ENCODE measurements at regions not wholly inside any gene's neighbourhood (a gene's known extent, or its start where the extent isn't known, plus 50 kb on each side); places are given as distances from the start of the nearest gene placed in this dataset.
"Not testable (repeated sequence)": the region's sequence is repeated elsewhere in the genome, so short reads cannot be mapped to it uniquely, and the experiment has no call there.

DNA sequence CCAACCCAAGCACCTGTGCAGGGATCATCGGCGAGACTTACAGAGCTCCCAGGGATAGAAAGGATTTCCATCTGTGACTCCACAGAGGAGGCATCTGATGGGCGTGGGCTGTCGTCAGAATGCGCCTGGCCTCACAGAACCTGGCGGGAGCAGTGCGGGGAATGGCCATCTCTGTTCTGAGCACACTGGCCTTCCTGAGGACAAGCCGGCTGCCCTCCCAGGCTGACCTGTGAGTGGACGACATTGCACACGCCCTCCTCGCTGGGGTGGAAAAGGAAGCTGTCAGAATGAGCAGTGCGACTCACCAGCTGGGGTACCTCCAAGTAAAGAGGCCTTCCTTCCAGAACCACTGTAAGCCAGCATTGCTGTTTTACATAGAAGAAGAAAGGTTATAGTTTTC, 234.6 kb upstream of the PITRM1 start:
- no peak for DNase-seq (ENCODE audit: low read depth)

DNA sequence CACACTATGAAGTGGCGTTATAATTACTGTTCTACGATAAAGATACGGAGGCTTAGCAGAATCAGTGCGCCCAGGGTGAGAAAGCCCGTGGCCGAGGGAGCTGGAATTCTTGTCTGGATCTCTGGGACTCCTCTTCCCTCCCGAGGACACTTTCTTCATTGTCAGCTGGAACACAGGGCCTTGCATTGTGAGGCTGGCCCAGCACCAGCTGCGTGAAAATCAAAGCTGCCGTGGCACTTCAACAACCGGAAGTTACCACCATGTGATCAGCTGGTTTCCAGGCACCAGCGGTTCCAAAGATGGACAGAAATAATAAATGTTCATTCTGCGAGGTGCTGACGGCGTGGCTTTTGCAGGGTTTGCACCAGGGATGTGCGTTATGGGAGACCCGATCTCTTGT, 234.0 kb upstream of the PITRM1 start:
- DNase-seq (ENCODE audit: low read depth) = no peak

DNA sequence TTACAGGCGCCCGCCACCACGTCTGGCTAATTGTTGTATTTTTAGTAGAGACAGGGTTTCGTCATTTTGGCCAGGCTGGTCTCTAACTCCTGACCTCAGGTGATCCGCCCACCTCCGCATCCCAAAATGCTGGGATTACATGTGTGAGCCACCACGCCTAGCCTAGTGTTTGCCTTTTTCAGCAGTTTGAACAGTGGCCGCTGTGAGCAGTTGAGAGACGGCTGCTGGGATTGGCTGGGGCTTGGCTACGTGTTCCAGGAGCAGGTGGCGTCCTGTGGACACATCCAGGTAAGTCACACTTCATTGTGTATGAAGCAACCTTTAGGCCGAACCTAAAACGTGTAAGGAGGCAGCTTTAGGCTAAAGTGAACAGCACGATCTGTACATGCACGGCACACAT, 231.8 kb upstream of the PITRM1 start:
- DNase-seq (ENCODE audit: low read depth) = no peak

DNA sequence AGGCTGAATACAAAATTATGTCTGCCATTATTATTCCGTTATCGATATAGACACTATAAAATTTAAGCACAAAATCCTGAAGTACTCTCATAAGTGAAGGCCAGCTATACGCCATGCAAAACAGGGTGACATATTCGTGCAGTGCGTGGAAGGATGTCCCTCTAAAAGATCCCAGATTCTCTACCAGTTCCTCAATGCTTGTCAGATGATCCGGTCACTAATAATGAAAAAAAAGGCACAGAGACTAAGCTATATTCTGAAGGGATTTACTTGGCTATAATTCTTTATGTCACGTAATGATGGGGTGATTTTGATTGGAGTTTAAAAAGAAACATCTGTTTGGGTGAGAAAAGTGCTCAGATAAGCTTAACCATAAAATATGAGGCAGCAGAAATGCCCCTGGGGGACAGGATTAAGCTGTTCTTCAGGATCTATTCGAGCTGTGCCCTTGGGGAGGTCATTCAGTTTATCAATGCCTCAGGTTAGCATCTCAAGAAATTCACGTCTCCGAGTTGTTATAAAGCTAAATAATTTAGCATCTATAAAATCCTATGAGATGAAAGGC, 229.7 kb upstream of the PITRM1 start:
- no peak for DNase-seq (ENCODE audit: low read depth)

DNA sequence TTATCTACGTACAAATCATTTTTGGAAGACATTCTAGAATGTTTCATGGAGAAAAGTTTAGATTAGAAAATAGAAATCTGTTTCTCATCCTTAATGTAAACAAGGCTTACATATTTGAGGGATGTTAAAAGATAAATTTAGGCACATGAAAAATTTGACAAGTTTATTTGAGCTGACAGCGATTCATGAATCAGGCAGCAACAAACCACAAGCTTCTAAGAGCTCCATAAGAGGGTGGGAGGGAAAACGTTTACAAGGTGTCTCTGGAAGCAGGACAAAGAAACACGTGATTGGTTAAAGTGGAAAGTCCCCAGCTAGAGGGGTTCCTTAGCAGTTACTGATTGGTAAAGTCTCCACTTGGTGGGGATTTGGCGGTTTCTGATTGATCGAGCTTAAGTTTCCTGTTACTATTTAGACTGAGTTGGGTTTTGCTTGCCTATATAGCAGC, 228.9 kb upstream of the PITRM1 start:
- no peak for DNase-seq (ENCODE audit: low read depth)

DNA sequence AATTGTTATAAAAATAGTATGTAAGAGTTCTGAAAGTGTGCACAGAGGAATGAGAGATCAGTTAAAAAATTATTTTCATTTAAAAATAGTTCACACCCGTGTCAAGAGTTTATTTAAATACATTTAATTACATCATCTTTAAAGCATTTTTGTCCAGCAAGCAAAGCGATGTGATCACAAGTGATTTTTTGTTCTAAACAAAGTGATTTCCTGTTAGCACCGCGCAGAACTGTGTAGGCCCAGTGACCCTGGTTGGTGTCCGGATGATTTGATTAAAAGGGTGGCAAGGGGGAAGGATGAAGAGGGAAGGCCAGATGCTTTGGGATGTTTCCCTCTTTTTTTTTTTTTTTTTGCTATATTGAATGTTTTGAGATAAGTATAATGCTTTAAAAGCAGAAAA, 227.8 kb upstream of the PITRM1 start:
- no peak for DNase-seq (ENCODE audit: low read depth)

DNA sequence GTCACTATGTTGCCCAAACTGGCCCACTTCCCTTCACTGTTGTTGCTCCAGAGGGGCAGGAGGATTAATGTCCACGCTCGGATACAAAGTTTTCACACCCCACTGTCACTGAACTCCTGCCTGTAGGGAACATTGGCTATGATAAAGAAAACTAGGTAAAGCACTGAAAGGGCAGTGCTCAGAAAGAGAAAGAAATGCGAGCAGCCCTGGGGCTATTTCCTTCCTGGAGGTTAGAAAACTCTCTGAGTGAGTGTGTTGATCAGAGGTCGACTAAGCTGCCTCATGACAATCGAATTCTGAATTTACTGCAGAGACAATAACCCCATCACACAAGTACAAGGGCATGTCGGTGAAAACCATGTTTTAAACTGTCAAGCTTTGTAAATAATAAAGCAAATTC, 227.2 kb upstream of the PITRM1 start:
- DNase-seq (ENCODE audit: low read depth) = no peak

DNA sequence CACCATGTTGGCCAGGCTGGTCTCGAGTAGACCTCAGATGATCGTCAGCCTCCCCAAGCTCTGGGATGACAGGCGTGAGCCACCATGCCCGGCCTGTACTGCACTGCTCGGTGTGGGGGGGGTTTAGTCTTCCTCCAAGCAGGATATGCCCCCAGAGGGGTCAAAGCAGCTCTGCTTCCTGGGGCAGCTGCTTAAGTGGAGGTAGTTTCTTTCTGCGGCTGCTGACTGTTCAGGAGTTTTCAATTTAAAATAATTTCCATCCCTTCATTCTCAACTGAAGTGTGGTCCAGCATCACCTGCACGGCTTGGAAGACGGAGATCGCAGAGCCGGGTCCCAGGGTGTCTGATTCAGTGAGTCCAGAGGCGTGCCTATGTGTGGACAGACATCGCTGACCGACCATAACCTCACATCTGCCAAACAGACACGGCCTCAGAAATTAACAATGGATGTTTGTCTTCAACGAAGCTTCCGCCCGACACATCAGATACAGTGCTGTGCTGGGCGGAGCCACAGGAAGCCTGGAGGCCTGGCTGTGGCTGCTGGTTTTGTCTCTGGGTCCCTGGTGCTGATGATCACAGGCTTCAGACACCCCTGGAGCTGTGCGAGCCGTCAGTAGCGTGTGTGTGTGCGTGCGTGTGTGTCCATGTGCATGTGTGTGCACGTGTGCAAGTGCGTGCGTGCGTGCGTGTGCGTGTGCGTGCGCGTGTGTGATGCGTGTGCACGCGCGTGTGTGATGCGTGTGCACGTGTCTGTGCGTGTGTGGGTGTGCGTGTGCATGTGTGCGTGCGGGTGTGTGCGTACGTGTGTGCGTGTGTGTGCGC, 226.5 kb upstream of the PITRM1 start:
- peak; percentile 13 for DNase-seq (ENCODE audit: low read depth)

DNA sequence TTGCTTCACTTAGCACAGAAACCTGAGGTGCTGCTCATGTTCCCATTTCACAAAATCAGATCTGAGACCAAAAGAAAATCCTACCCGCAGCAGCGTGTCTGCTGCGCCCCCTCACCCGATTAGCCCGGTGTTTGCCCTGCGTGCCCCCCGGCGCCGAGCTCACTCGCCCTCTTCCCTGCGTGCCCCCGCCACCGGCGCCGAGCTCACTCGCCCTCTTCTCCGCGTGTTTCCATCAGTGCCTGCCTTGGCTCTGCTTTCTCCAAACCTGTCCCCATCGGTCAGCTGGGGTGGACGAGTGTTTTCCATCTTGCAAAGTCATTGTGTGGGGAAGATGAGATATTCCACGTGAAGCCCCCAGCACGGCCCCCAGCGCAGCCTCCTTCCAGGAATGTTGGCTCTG, 225.3 kb upstream of the PITRM1 start:
- DNase-seq (ENCODE audit: low read depth) = no peak

DNA sequence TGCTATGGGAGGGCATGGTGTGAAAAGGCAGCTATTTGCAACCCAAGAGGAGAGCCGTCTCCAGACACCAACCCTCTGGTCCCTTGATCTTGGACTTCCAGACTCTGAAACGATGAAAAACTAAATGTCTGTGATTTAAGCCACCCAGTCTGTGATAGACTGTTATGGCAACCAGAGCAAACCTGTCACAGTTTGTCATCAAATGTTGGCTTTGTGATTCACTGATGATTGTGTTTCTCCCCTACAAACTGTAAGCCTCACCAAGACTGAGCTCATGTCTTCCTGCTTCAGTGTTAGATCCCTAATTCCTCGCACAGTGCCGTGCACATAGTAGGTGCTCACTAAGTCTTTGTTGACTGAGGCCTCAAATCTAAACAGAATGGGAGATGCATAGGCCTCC, 224.6 kb upstream of the PITRM1 start:
- no peak for DNase-seq (ENCODE audit: low read depth)

DNA sequence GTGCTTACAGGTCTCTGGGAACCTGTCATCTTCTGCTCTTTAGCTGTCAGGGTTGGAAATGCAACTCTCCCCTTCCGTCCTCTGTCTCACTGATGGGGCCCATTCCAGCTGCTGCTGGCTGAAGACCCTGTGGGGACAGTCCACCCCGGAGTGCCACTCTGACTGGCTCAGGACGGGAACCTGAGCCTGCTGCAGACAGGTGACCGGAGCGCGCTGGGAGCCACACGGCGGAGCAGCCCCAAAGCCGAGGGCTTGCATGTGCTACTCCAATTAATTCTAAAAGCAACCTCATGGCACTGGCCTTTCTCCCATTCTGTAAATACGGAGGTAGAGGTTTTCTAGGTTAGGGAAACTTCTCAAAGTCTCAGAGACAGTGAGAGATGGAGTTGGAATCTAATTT, 223.5 kb upstream of the PITRM1 start:
- no peak for DNase-seq (ENCODE audit: low read depth)

DNA sequence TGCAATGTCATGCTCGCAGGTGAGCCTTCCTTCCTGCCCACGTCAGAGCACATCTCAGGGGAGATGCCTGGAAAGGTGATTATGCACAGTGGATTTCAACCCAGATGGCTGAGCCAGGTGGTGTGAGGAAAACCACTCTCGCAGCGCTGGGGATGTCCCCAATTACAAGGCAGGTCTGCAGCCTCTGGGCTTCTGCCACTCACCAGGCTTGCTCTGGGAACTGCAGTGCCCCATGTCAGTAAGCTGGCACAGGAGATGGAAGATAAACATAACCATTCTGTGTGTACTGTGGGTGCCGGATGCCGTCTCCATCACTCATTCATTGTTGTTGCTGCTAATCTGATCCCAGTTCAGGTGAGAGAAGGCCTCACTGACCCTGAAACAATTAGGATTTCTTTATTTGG, 222.9 kb upstream of the PITRM1 start:
- no peak for DNase-seq (ENCODE audit: low read depth)

DNA sequence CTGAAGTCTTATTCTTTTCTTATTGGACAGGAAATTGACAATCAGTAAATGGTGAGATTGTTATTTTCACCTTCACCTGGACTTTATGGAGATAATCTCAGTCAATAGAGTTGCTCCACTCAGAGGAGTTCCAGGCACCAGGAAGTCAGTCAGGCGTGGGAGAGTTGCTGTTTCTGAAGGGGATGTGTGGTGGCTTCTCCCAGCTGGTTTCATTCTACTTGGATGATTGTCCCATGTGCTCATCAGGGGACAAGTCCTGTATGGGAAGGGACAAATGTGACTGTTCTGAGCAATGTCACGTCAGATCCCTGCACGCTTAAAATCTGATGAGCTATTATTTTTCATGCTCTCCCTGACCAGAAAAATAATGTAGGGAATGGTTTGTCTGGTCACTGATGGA, 222.5 kb upstream of the PITRM1 start:
- no peak for DNase-seq (ENCODE audit: low read depth)

DNA sequence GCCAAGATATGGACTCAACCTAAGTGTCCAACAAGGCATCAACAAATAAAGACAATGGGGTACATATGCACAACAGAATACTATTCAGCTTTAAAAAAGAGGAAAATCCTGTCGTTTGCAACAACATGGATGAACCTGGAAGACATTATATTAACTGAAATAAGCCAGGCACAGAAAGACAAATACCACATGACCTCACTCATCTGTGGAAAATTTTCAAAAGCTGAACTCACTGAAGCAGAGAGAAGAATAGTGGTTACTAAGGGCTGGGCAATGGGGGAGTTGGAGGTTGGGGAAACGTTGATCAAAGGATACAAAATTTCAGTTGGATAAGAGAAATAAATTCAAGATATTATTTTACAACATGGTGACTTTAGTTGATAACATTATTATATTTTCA, 221.4 kb upstream of the PITRM1 start:
- no peak for DNase-seq (ENCODE audit: low read depth)

DNA sequence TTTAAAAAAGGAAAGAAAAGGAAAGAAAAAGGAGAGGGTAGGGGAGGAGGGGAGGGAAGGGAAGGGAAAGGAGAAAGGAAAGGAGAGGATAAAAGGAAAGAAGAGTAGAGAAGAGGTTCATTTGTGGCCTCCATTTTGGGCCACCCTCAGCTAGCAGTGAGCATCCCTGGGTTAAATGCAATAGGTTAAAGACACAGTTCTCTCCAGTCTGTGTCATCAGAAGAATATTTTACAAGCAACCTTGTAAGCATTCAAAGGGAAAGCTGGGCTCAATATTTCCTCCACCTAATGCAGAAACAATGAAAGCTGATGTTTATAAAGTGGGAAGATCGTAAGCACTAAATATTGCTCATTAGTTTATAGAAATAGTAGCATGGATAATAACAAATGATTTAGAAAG, 219.1 kb upstream of the PITRM1 start:
- DNase-seq (ENCODE audit: low read depth) = no peak

DNA sequence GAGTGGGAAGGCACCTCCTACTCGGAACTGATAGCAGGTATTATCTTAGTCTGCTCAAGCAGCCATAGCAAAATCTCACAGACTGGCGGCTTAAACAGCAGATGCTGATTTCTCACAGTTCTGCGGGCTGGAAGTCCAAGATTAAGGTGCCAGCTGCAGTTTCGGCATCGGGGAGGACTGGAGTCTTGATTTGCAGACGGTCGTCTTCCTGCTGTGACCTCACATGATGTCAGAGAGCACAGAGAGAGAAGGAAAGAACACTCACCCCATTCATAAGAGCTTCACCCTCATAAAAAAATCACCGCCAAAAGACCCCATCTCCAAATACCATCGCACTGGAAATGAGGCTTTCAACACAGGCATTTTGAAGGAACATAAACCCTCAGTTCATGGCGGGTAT, 216.5 kb upstream of the PITRM1 start:
- DNase-seq (ENCODE audit: low read depth) = no peak

DNA sequence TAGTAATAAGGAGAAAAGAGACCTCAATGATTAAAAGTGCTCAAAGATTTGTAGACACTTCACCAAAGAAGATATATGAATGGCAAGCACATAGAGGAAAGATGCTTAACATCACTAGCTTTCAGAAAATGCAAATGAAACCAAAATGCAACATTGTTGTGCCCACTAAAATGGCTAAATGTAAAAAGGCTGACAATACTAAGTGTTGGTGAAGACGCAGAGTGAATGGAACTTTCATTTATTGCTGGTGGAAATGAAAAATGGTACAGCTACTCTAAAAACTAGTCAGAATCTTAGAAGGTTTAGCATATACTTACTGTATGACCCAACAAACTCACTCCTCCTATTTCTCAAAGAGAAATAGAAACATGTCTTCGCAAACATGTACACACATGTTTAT, 212.9 kb upstream of the PITRM1 start:
- no peak for DNase-seq (ENCODE audit: low read depth)

DNA sequence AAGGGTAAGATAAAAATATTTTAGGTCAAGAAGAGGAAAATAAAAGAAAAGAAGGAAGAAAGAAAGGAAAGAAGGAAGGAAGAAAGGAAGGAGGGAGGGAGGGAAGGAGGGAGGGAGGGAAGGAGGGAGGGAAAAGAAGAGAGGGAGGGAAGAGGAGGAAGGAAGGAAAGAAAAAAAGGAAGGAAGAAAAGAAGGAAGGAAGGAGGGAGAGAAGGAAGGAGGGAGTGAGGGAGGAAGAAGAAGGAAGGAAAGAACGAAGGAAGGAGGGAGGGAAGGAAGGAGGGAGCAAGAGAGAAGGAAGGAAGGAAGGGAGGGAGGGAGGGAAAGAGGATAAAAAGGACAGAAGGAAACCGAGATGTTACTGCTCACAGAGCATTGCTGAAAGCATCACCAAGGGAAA, 209.5 kb upstream of the PITRM1 start:
- no peak for DNase-seq (ENCODE audit: low read depth)

DNA sequence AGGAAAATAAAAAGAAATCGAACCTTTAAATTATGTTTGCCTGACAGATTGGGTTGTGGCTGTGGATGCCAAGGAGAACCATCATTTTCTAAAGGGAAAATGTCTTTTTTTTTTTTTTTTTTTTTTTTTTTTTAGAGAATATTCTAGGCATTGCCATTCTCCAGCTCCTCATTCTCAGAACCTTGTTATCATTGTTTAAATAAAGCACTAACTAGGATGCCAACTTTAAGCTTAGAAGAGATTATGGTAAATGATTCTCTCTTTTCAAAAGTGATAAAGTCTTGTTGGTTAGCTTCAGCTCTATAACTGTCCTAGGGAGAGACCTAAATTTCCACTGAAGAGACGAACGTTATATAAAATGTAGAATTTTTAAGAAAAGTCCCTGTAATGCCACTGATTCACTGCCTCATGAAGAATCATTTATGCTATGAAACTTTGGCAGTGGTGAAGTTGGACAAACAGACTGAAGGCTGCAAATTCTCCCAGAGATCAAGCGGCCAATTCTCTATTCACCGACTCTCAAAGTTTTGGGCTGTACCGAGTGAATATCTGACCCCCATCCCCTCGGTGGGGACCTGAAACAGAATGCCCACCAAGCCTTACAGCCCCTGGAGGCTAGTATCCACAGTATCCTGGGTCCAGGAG, 207.9 kb upstream of the PITRM1 start:
- DNase-seq (ENCODE audit: low read depth) = no peak

DNA sequence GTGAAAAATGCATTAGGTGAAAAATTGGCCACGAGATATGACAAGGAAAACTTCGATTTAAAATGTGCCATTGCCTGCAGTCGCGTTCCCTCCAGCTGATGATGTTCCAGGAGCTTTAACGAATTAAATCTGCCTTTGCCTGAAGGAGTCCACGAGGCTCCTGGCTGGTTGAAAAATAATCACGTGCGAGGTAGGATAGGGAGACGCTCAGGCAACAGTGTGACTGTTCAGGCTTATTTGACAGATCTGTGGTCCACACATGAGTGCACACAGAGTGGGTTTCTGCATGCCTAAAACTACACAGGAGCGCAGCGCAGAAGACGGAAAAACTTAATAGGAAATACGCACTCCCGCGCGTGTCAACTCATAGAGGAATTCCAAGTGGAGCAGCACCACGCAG, 204.0 kb upstream of the PITRM1 start:
- DNase-seq (ENCODE audit: low read depth) = no peak

DNA sequence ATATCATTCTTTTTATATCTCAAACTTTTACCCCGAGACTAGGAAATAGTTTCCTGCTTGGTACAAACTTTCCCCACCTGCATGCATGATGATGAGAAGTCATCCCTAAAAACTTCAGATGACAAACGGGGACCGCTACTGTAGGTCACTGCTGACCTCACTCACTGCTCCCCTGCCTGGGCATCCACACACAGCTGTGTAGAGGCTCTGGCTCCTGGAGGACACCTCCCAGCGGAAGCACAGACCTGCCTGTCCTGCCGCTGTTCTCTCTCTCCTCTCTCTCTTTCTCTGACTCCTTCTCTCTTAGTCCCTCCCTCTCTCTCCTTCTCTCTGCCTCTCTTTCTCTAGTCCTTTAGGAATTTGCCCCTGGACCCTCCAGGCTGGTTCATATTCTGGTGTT, 202.9 kb upstream of the PITRM1 start:
- no peak for DNase-seq (ENCODE audit: low read depth)

DNA sequence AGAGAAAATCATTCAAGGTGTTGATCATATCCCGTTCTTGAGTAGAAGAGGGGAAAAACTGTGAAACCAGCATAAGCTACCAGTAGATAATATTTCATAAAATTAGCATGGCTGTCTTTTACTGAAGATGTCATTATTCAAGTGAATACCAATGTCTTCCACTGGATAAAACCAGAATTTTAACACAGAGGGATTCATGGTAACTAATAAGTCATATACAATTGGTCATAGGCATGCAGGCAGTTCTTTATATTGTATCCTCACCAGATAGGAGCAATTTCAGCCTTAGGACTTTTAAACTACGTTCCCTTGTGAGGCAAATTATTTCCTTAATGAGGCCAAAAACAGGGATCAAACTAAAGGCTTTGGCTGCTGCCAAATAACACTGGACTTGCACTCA, 202.3 kb upstream of the PITRM1 start:
- DNase-seq (ENCODE audit: low read depth) = no peak

DNA sequence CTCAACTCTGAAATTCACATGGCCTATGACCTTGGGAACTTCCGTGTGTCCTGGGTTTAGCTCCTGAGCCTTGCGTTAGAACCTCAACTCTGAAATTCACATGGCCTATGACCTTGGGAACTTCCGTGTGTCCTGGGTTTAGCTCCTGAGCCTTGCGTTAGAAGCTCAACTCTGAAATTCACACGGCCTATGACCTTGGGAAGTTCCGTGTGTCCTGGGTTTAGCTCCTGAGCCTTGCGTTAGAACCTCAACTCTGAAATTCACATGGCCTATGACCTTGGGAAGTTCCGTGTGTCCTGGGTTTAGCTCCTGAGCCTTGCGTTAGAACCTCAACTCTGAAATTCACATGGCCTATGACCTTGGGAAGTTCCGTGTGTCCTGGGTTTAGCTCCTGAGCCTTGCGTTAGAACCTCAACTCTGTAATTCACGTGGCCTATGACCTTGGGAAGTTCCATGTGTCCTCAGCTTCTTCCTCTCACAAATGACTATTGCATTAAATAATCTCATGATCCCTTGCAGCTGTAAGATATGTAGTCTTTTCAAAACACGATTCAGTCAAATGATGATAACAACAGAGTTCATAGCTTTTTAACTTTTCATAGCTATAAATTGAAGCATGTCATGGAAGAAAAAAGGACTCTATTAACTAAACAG, 200.9 kb upstream of the PITRM1 start:
- not testable (repeated sequence) for DNase-seq (ENCODE audit: low read depth)
